ENCODE measurements at regions not wholly inside any gene's neighbourhood (a gene's known extent, or its start where the extent isn't known, plus 50 kb on each side); places are given as distances from the start of the nearest gene placed in this dataset.

DNA sequence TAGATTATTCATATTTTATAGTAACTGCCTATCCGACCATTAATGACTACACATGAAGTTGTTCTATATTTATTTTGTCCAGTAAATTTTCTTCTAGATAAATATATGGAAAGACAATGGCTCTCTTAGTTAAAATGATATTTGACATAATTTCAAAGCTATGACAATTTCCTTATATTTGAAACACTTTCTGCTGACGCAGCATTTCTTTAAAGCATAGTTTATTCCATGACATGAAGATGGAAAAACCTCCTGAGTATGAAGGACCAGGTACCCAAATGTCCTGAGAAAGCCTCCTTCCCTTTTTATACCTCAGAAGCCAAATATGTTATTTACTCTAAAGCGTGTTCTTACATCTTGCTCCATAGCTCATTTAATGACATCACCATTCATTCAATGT is 831.6 kb downstream of the EFNB2 start:
- Histone ChIP-seq H3K9me2 (replicated peaks; ENCODE audit: low read length) (no peaks in the 10 kb centered on the region), H3K79me2 (ENCODE audit: low read length) (no peaks in the 10 kb centered on the region), H3K27me3 (ENCODE audit: low read length) (no peaks in the 10 kb centered on the region), H3K9ac (ENCODE audit: low read length) (no peak overlapping the region), H3K4me3 (ENCODE audit: low read length) (no peak overlapping the region), H2AFZ (ENCODE audit: low read length) (no peak overlapping the region), H3K4me1 (ENCODE audit: insufficient read depth, low read length) (no peaks in the 10 kb centered on the region), H3K4me2 (ENCODE audit: low read length) (no peak overlapping the region), H3K9me3 (ENCODE audit: low read length) (no peaks in the 10 kb centered on the region), H3K36me3 (ENCODE audit: low read depth, low read length) (no peaks in the 10 kb centered on the region), H3K27ac (ENCODE audit: low read length) (no peak overlapping the region), H4K20me1 (ENCODE audit: low read length) (no peaks in the 10 kb centered on the region), H3F3A (ENCODE audit: low read length, unreplicated experiment) (no peaks in the 10 kb centered on the region)
- ChIA-PET CTCF (no interaction called here), POLR2A (ENCODE audit: unreplicated experiment) (no interaction called here)
- no TSS peak for BruUV-seq (replicated peaks)
- no peak for DNase-seq
- ATAC-seq, result no peak
- TF ChIP-seq EZH2 (IDR thresholded peaks at IDR 0.05; ENCODE audit: low read length, unreplicated experiment), result no peak
- TF ChIP-seq CTCF (conservative IDR thresholded peaks at IDR 0.05; ENCODE audit: low read depth, low read length), result no peak
- no peak for TF ChIP-seq EZH2phosphoT487 (IDR thresholded peaks at IDR 0.05; ENCODE audit: borderline replicate concordance, low read length)
- intact Hi-C loops (cut with micrococcal nuclease), result no loop called here

DNA sequence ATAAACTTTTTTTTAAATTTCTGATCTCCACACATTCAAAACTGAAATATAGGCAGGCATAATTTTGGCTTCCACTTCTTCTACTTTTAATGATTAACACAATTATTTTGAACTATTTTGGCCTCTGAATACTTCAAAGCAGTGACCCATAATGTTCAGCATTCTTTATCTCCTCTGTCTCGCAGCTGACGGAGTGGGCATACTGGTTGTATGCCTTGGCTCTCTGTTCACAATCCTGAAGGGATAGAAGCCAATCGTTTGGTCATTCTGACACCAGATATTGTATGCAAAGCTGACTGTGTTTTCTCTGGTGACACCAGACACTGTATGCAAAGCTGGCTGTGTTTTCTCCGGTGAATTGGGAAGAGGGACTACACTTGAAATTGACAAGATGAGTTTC is 833.0 kb downstream of the EFNB2 start:
- no peaks in the 10 kb centered on the region for H3K4me1 ChIP-seq (ENCODE audit: insufficient read depth, low read length)
- no peaks in the 10 kb centered on the region for H3K27me3 ChIP-seq (ENCODE audit: low read length)
- POLR2A ChIA-PET (ENCODE audit: unreplicated experiment), result no interaction called here
- no peak for DNase-seq
- H3K27ac ChIP-seq (ENCODE audit: low read length), result no peak overlapping the region
- no peaks in the 10 kb centered on the region for H3K36me3 ChIP-seq (ENCODE audit: low read depth, low read length)
- intact Hi-C loops (cut with micrococcal nuclease), result no loop called here
- BruUV-seq (replicated peaks), result no TSS peak
- H3K9ac ChIP-seq (ENCODE audit: low read length), result no peak overlapping the region
- CTCF ChIA-PET, result no interaction called here
- H4K20me1 ChIP-seq (ENCODE audit: low read length), result no peaks in the 10 kb centered on the region
- H3K9me2 ChIP-seq (replicated peaks; ENCODE audit: low read length), result no peaks in the 10 kb centered on the region
- no peak for TF ChIP-seq EZH2 (IDR thresholded peaks at IDR 0.05; ENCODE audit: low read length, unreplicated experiment)
- no peak for TF ChIP-seq CTCF (conservative IDR thresholded peaks at IDR 0.05; ENCODE audit: low read depth, low read length)
- TF ChIP-seq EZH2phosphoT487 (IDR thresholded peaks at IDR 0.05; ENCODE audit: borderline replicate concordance, low read length), result no peak
- H3K9me3 ChIP-seq (ENCODE audit: low read length), result no peaks in the 10 kb centered on the region
- no peak for ATAC-seq
- H3K4me2 ChIP-seq (ENCODE audit: low read length), result no peak overlapping the region
- no peak overlapping the region for H2AFZ ChIP-seq (ENCODE audit: low read length)
- no peak overlapping the region for H3K4me3 ChIP-seq (ENCODE audit: low read length)
- no peaks in the 10 kb centered on the region for H3K79me2 ChIP-seq (ENCODE audit: low read length)
- no peaks in the 10 kb centered on the region for H3F3A ChIP-seq (ENCODE audit: low read length, unreplicated experiment)

DNA sequence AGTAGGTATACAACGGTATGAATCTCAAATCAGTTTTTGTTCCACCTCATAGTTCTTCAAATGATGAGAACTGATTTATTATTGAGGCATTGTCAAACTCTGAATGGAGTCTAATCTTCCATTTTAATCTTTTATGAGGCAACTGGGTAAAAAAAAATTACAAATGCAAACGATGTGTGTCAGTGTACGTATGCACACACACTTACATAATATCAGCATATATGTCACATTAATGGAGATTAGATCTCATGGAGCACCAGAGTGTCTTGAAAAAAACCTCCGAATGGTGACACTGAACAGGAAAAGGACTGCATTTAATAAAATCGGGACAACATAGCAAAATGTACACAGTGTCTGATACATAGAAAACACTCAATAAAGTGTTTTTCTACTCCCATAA is 842.7 kb downstream of the EFNB2 start:
- no peaks in the 10 kb centered on the region for H3K4me1 ChIP-seq (ENCODE audit: insufficient read depth, low read length)

More for the DNA sequence above, 842.7 kb downstream of the EFNB2 start:
- H3K36me3 ChIP-seq (ENCODE audit: low read depth, low read length), result no peaks in the 10 kb centered on the region
- no peaks in the 10 kb centered on the region for H4K20me1 ChIP-seq (ENCODE audit: low read length)
- POLR2A ChIA-PET (ENCODE audit: unreplicated experiment), result no interaction called here
- H3K4me2 ChIP-seq (ENCODE audit: low read length), result no peak overlapping the region
- ATAC-seq (no peak), DNase-seq (no peak)
- H3K9me2 ChIP-seq (replicated peaks; ENCODE audit: low read length), result no peaks in the 10 kb centered on the region
- H3K79me2 ChIP-seq (ENCODE audit: low read length), result no peaks in the 10 kb centered on the region
- no peak overlapping the region for H3K27ac ChIP-seq (ENCODE audit: low read length)
- intact Hi-C loops (cut with micrococcal nuclease), result no loop called here
- H3F3A ChIP-seq (ENCODE audit: low read length, unreplicated experiment), result no peaks in the 10 kb centered on the region
- no peaks in the 10 kb centered on the region for H3K27me3 ChIP-seq (ENCODE audit: low read length)
- CTCF ChIA-PET, result no interaction called here
- no peak overlapping the region for H2AFZ ChIP-seq (ENCODE audit: low read length)
- H3K4me3 ChIP-seq (ENCODE audit: low read length), result no peak overlapping the region
- TF ChIP-seq CTCF (conservative IDR thresholded peaks at IDR 0.05; ENCODE audit: low read depth, low read length), result no peak
- no peak for TF ChIP-seq EZH2 (IDR thresholded peaks at IDR 0.05; ENCODE audit: low read length, unreplicated experiment)
- TF ChIP-seq EZH2phosphoT487 (IDR thresholded peaks at IDR 0.05; ENCODE audit: borderline replicate concordance, low read length), result no peak
- BruUV-seq (replicated peaks), result no TSS peak
- H3K9me3 ChIP-seq (ENCODE audit: low read length), result no peaks in the 10 kb centered on the region
- no peak overlapping the region for H3K9ac ChIP-seq (ENCODE audit: low read length)
